HL-60/S4 treated with phorbol 12-myristate 13-acetate at 8.2 ng/mL for 4 days and 3 days (cell line): ENCODE measurements at regions not wholly inside any gene's neighbourhood (a gene's known extent, or its start where the extent isn't known, plus 50 kb on each side); places are given as distances from the start of the nearest gene placed in this dataset.

ENCODE experiments used
- in situ Hi-C: fragments of 300-500 bp; cut with MboI; formaldehyde crosslinking; loops from 2 replicates; pipeline ENCODE4 v1.15.0; 2022; ENCODE audit warnings: low sequenced_read_pairs

GRCh38 chr7:40983111-40983510 is 719.8 kb downstream of the INHBA start:
- in situ Hi-C loops, result no loop called here

GRCh38 chr7:40979296-40979695 is 723.6 kb downstream of the INHBA start:
- in situ Hi-C loops, result no loop called here

- in situ Hi-C loops, result no loop called here
Measured at GRCh38 chr7:40978047-40978446, 724.8 kb downstream of the INHBA start.

GRCh38 chr7:40977533-40977932 is 725.4 kb downstream of the INHBA start:
- in situ Hi-C loops, result no loop called here

DNA sequence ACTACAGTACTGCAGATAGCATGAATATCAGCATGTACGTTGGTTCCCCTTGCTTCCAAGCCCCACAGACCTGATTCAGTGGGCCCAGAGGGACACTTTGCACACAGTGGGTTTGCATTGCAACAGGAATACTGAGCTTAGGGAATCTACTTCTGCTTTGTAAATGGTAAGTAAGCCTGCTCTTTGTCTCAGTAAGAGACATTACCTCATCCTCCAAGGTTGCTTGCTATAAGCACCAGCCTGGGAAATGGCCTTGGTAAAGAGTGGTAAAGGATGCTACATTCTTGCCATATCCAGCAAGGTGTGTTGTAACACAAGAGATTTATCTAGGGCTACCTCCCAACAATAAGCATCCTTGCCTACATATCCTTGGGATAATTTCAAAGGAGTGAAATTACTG is 730.5 kb downstream of the INHBA start:
- in situ Hi-C loops, result no loop called here

DNA sequence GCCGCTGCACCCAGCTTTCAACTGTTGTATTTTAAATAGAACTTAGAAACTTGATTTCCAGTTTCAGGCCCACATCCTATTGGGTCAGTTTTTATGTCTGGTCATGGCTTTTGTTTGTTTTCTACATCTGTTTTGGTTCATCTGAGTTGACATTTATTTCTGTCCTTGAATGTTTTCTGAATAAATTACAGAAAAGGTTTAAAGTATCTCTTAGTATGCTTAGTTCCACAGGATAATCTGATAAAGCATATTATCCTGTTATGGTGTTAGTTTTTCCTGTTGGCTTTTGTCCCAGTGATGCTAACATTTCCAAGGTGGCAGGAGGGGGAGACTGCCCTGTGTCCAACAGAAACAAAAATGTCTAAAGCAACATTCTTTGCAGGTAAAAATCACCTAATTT is 733.2 kb downstream of the INHBA start:
- in situ Hi-C loops, result no loop called here

DNA sequence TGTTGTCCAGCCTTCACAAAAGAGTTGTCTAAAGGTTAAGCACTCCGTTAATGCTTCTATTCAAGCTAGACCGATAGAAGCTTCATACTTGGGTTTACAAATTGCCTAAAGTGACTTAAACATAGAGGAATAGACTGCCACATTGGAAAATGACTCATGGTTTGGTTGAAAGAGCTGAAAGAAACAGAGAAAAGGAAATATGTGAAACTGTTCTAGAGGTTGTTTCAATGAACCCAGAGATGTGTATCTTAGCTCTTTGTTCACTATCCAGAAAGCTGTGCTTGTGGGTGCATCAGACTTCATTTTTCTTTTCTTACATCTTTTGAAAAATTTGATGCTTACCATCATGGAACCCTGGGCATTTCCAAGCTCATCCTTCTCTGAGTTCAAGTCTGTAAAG is 736.2 kb downstream of the INHBA start:
- in situ Hi-C loops, result no loop called here

DNA sequence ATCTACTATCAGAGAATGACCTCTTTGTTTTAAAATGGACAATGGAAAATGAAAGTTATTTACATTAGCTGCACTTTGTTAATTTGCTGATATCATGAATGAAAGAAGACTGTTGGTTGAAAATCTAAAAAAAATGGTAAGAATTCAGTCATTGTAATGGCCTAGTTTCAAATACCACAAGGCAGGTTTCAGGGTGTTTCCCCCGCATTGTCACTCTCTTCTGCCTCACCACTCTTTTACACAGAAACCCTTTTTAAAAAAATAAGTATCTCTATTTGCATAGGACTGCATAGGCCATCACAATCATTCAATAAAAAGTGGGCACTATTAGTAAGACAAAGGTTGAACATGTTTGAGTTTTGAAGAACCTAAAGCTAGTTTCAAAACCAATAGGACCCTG is 737.1 kb downstream of the INHBA start:
- in situ Hi-C loops, result no loop called here

- in situ Hi-C loops, result no loop called here
Measured at GRCh38 chr7:40965016-40965415, 737.9 kb downstream of the INHBA start.

- in situ Hi-C loops, result no loop called here
Measured at GRCh38 chr7:40964610-40965009, 738.3 kb downstream of the INHBA start.

GRCh38 chr7:40959955-40960354 is 742.9 kb downstream of the INHBA start:
- in situ Hi-C loops, result no loop called here

GRCh38 chr7:40948239-40948638 is 754.7 kb downstream of the INHBA start:
- in situ Hi-C loops, result no loop called here

- in situ Hi-C loops, result no loop called here
Measured at GRCh38 chr7:40947566-40947965, 755.3 kb downstream of the INHBA start.

DNA sequence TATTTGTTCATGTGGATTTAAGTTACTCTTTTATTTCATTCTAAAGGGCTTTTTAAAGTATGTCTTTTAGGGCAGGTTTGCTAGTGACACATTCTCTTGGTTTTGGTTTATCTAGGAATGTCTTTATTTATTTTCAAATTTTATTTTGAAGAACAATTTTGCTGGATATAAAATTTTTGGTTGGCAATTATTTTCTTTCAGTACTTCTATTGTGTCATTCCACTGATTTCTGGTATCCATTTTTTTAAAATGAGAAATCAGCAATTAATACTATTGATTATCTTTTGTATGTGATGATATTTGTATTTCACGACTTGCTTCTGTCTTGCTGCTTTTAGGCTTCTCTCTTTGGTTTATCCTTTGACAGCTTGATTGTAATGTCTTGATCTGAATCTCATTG is 756.3 kb downstream of the INHBA start:
- in situ Hi-C loops, result no loop called here

- in situ Hi-C loops, result no loop called here
Measured at GRCh38 chr7:40945788-40946187, 757.1 kb downstream of the INHBA start.

GRCh38 chr7:40944981-40945585 is 757.8 kb downstream of the INHBA start:
- in situ Hi-C loops, result no loop called here

DNA sequence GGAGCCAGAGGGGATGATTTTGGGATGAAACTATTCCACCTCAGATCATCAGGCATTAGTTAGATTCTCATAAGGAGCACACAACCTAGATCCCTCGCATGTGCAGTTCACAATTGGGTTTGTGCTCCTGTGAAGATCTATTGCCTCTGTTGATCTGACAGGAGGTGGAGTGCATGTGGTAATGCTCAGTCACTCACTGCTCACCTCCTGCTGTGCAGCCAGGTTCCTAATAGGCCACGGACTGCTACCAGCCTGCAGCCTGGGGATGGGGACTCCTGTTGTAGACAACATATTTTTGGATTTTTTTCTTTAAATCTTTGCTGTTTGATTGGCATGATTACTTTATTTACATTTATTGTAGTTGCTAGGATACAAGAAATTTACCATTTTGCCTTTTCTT is 765.0 kb downstream of the INHBA start:
- in situ Hi-C loops, result no loop called here

GRCh38 chr7:40935435-40935834 is 767.5 kb downstream of the INHBA start:
- in situ Hi-C loops, result no loop called here

DNA sequence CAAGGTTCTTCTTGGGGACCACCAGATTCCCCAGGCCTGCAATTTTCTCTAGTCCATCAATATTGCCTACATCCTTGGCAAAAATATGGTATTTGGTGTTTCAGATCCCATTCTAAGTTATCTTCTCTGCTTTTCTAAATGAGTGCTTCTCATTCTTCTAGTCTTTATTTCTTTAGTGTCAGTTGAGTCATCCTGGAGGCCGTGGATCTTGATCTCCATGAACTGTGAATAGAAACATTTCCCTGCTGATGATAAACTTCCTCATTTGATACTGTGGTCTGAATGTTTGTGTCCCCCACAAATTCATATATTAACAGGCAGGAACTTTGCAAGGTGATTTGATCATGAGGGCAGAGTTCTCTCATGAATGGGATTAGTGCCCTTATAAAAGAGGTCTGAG is 779.3 kb downstream of the INHBA start:
- in situ Hi-C loops, result no loop called here

DNA sequence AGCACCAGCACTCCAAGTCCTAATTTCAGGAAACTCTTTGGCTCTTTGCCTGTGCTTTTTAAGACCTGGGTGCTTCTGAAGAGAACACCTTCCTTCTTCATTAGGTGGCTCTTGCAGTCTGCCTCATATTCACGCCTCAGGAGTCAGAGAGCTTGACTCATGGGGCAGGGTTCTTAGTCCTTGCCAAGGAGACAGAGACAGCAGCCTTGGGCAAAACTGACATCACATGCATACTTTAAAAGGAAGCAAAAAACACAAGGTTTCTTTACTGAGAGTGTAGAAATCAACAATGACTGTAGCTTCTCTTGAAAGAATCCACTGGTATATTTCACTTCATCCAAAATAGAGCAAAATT is 780.6 kb downstream of the INHBA start:
- in situ Hi-C loops, result no loop called here

DNA sequence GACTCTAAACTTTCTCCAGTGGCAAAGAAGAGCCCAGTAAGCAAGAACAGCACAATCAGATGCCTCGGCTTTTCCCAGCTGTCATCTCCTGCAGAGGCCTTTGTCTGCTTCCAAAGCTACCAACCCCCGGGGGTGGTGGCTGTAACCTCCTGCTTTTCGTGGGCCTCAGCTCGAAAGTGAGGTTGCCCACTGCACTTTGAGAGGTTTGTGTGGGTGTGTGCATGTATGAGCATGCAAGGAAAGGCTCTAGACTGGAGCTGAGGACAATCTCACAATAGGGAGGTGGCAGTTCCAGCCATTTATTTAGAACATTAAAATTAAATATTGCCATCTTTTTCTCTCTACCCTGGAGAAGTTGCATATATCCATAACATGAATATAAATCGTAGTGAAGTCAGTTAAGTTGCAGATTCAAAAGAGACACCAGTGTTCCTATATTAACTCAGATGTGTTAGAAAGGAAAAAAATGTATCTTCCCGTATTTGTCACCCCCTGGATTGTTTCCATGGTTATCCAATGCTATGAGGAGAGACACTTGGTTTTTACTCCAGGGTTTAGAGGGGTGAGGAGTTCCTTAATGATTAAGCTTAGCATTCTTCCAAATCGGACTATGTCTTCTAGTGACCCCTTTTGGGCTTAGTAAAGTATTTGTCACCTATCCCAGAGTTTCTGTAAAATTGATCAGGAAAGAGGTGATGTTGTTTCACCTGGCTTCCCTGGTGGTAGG is 781.1 kb downstream of the INHBA start:
- in situ Hi-C loops, result no loop called here

DNA sequence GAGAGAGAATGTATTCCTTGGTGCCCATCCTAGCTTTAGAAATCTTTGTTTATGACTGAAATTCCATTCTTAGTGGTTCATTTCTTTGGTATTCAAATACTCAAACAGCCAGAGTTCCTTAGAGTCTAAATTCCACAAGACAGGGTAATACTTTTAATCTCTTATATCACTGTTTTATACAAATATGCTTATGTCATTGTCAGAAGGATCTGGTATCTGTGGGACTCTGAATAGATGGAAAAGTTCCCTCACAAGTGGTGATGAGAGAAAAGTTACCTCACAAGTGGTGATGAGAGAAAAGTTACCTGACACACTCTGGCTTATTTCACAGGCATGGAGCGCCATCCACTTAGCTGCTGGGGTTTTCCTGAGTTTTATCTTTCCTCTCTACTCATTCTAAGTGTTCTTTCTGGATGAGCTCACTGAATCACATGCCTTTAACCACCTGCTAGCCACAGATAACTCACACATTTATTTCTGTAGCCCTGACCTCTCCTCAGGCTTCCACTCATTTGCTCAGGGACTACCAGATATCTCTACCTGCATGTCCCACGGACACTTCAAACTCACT is 784.0 kb downstream of the SUGCT start:
- in situ Hi-C loops, result no loop called here

- in situ Hi-C loops, result no loop called here
Measured at GRCh38 chr7:40916813-40917212, 782.0 kb downstream of the SUGCT start.
